Liver (tissue), 8 donors: ENCODE measurements at regions not wholly inside any gene's neighbourhood (a gene's known extent, or its start where the extent isn't known, plus 50 kb on each side); places are given as distances from the start of the nearest gene placed in this dataset.

Experiments
- DNase-seq: peaks from one replicate; pipeline ENCODE4 v3.0.0-alpha.2; 2017; ENCODE audit warnings: low spot score
- H3K27ac ChIP-seq, 2 donors: one replicate each; pipeline ENCODE4 v1.7.0; 2013; ENCODE audit warnings: inconsistent platforms in 2 of 2, low read length in 2 of 2, control low read depth in 1 of 2, low read depth in 1 of 2, mild to moderate bottlenecking in 1 of 2
- H3K27me3 ChIP-seq, 4 donors: one replicate each; pipeline versions ENCODE4 v1.6.1 to v1.7.0; 2013; ENCODE audit warnings: low read length in 3 of 4, inconsistent platforms in 1 of 4, mild to moderate bottlenecking in 1 of 4, moderate library complexity in 1 of 4; ENCODE audit not compliant: control insufficient read depth in 4 of 4, insufficient read depth in 4 of 4
- H3K36me3 ChIP-seq, 4 donors: one replicate each; pipeline versions ENCODE4 v1.6.1 to v1.7.0; 2013; ENCODE audit warnings: low read length in 3 of 4, mild to moderate bottlenecking in 3 of 4, low read depth in 1 of 4, moderate library complexity in 1 of 4; ENCODE audit not compliant: control insufficient read depth in 4 of 4, insufficient read depth in 3 of 4
- H3K4me1 ChIP-seq, 4 donors: one replicate each; pipeline versions ENCODE4 v1.6.1 to v1.7.0; 2013; ENCODE audit warnings: low read length in 3 of 4, mild to moderate bottlenecking in 3 of 4, moderate library complexity in 1 of 4; ENCODE audit not compliant: control insufficient read depth in 4 of 4, insufficient read depth in 4 of 4
- H3K4me3 ChIP-seq, 3 donors: one replicate each; pipeline versions ENCODE4 v1.6.1 to v1.7.0; 2013; ENCODE audit warnings: low read length in 3 of 3, control low read depth in 1 of 3, low read depth in 1 of 3, mild to moderate bottlenecking in 1 of 3
- H3K9ac ChIP-seq, 2 donors: one replicate each; pipeline ENCODE4 v1.7.0; 2013; ENCODE audit warnings: low read length in 2 of 2, mild to moderate bottlenecking in 2 of 2, moderate library complexity in 2 of 2, control low read depth in 1 of 2, low read depth in 1 of 2
- H3K9me3 ChIP-seq, 4 donors: one replicate each; pipeline versions ENCODE4 v1.6.1 to v1.7.0; 2013; ENCODE audit warnings: low read length in 3 of 4; ENCODE audit not compliant: control insufficient read depth in 4 of 4
- EGR1 ChIP-seq, 2 donors: IDR thresholded peaks; 2 replicates each; pipeline ENCODE4 v1.6.1; 2016 to 2018; ENCODE audit warnings: antibody characterized with exemption in 2 of 2, low read depth in 2 of 2
- FOXA1 ChIP-seq: IDR thresholded peaks from 2 replicates; pipeline ENCODE4 v1.6.1; 2016; ENCODE audit warnings: antibody characterized with exemption
- FOXA2 ChIP-seq: IDR thresholded peaks from 2 replicates; pipeline ENCODE4 v1.6.1; 2016; ENCODE audit warnings: antibody characterized with exemption
- GABPA ChIP-seq, 2 donors: IDR thresholded peaks in 1 of 2; conservative IDR thresholded peaks in 1 of 2; 2 replicates each; pipeline ENCODE4 v1.6.1; 2016; ENCODE audit warnings: antibody characterized with exemption in 2 of 2, mild to moderate bottlenecking in 1 of 2, moderate library complexity in 1 of 2
- HNF4G ChIP-seq: IDR thresholded peaks from 2 replicates; pipeline ENCODE4 v1.6.1; 2016; ENCODE audit warnings: antibody characterized with exemption
- JUND ChIP-seq, 2 donors: IDR thresholded peaks; 2 replicates each; pipeline ENCODE4 v1.6.1; 2016; ENCODE audit warnings: antibody characterized with exemption in 2 of 2
- MAX ChIP-seq: IDR thresholded peaks from 2 replicates; pipeline ENCODE4 v1.6.1; 2016; ENCODE audit warnings: antibody characterized with exemption
- NR2F2 ChIP-seq: IDR thresholded peaks from 2 replicates; pipeline ENCODE4 v1.6.1; 2016; ENCODE audit warnings: antibody characterized with exemption
- RAD21 ChIP-seq, 2 donors: IDR thresholded peaks; 2 replicates each; pipeline ENCODE4 v1.6.1; 2016; ENCODE audit warnings: antibody characterized with exemption in 2 of 2, mild to moderate bottlenecking in 2 of 2
- REST ChIP-seq: IDR thresholded peaks from 2 replicates; pipeline ENCODE4 v1.6.1; 2016; ENCODE audit warnings: antibody characterized with exemption, mild to moderate bottlenecking
- RXRA ChIP-seq, 2 donors: IDR thresholded peaks; 2 replicates each; pipeline ENCODE4 v1.6.1; 2017 to 2018; ENCODE audit warnings: antibody characterized with exemption in 2 of 2, mild to moderate bottlenecking in 1 of 2
- SP1 ChIP-seq: IDR thresholded peaks from 2 replicates; pipeline ENCODE4 v1.6.1; 2018; ENCODE audit warnings: antibody characterized with exemption, mild to moderate bottlenecking
- ZBTB33 ChIP-seq: IDR thresholded peaks from 2 replicates; pipeline ENCODE4 v1.6.1; 2016; ENCODE audit warnings: antibody characterized with exemption
- WGBS: extraction: QIAGEN DNeasy Blood & Tissue Kit; methylation state at CpG from one replicate; pipeline ENCODE4 v1.1.7; 2013; 5-methylcytosine and 5-hydroxymethylcytosine counted together
- TF ChIP-seq, protein P1 (sequence below): IDR thresholded peaks from 2 replicates; pipeline ENCODE4 v1.6.1; 2016; ENCODE audit warnings: antibody characterized with exemption
- TF ChIP-seq, protein P2 (sequence below): fragments of 150-350 bp; IDR thresholded peaks from 2 replicates; pipeline ENCODE4 v1.5.1; 2017; ENCODE audit warnings: improper control_type of control experiment, low read depth, low read length; ENCODE audit not compliant: missing input control
- donor health status: healthy.
- donor health status: healthy.
- donor health status: healthy.
- donor health status: healthy.
- donor health status: healthy.

- no peak for DNase-seq
- Histone ChIP-seq H3K27ac (no peak overlapping the region), H3K36me3 (no peaks in the 10 kb centered on the region), H3K9me3 (no peaks in the 10 kb centered on the region), H3K9ac (no peak overlapping the region), H3K4me3 (no peak overlapping the region), H3K27me3 (no peaks in the 10 kb centered on the region), H3K4me1 (no peaks in the 10 kb centered on the region)
- no peak for TF ChIP-seq REST
- no peak for TF ChIP-seq HNF4G
- TF ChIP-seq RAD21 (IDR thresholded peaks at IDR 0.05) = no peak
- TF ChIP-seq JUND (IDR thresholded peaks at IDR 0.05) = no peak
- no peak for TF ChIP-seq FOXA1
- no peak for TF ChIP-seq GABPA (IDR thresholded peaks at IDR 0.05 in 1 of 2, conservative IDR thresholded peaks at IDR 0.05 in 1 of 2)
- TF ChIP-seq ZBTB33 = no peak
- WGBS = 42% methylated on average over 2 of the region's 2 CpGs
Observed at GRCh38 chr14:84826294-84826693, 703.6 kb upstream of the FLRT2 start.

- Histone ChIP-seq H3K4me3 (no peak overlapping the region), H3K27me3 (no peaks in the 10 kb centered on the region), H3K9me3 (no peaks in the 10 kb centered on the region), H3K4me1 (no peaks in the 10 kb centered on the region), H3K9ac (no peak overlapping the region), H3K27ac (no peak overlapping the region), H3K36me3 (no peaks in the 10 kb centered on the region)
- DNase-seq = no peak
- no peak for TF ChIP-seq MAX
- TF ChIP-seq SP1 = no peak
- TF ChIP-seq, protein P1, sequence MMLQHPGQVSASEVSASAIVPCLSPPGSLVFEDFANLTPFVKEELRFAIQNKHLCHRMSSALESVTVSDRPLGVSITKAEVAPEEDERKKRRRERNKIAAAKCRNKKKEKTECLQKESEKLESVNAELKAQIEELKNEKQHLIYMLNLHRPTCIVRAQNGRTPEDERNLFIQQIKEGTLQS = no peak
- TF ChIP-seq, protein P2, sequence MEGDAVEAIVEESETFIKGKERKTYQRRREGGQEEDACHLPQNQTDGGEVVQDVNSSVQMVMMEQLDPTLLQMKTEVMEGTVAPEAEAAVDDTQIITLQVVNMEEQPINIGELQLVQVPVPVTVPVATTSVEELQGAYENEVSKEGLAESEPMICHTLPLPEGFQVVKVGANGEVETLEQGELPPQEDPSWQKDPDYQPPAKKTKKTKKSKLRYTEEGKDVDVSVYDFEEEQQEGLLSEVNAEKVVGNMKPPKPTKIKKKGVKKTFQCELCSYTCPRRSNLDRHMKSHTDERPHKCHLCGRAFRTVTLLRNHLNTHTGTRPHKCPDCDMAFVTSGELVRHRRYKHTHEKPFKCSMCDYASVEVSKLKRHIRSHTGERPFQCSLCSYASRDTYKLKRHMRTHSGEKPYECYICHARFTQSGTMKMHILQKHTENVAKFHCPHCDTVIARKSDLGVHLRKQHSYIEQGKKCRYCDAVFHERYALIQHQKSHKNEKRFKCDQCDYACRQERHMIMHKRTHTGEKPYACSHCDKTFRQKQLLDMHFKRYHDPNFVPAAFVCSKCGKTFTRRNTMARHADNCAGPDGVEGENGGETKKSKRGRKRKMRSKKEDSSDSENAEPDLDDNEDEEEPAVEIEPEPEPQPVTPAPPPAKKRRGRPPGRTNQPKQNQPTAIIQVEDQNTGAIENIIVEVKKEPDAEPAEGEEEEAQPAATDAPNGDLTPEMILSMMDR = no peak
- no peak for TF ChIP-seq REST
- no peak for TF ChIP-seq FOXA2
- TF ChIP-seq GABPA (IDR thresholded peaks at IDR 0.05 in 1 of 2, conservative IDR thresholded peaks at IDR 0.05 in 1 of 2) = no peak
- TF ChIP-seq RXRA (IDR thresholded peaks at IDR 0.05) = no peak
- no peak for TF ChIP-seq JUND (IDR thresholded peaks at IDR 0.05)
- no peak for TF ChIP-seq EGR1 (IDR thresholded peaks at IDR 0.05; ENCODE audit: low read depth in 2 of 2)
- TF ChIP-seq FOXA1 = no peak
- TF ChIP-seq RAD21 (IDR thresholded peaks at IDR 0.05) = no peak
- no peak for TF ChIP-seq NR2F2
- TF ChIP-seq ZBTB33 = no peak
Observed at GRCh38 chr14:84850595-84850994, 679.3 kb upstream of the FLRT2 start.
